ENCODE measurements at regions not wholly inside any gene's neighbourhood (a gene's known extent, or its start where the extent isn't known, plus 50 kb on each side); places are given as distances from the start of the nearest gene placed in this dataset.
"Not testable (repeated sequence)": the region's sequence is repeated elsewhere in the genome, so short reads cannot be mapped to it uniquely, and the experiment has no call there.

GRCh38 chr3:72646263-72646662 is 202.0 kb downstream of the SHQ1 start:
- no peak overlapping the region for H3K9ac ChIP-seq
- H3K36me3 ChIP-seq: no peaks in the 10 kb centered on the region
- no peak for TF ChIP-seq Cebpa-rat (IDR thresholded peaks at IDR 0.05)
- no peaks in the 10 kb centered on the region for H3K9me3 ChIP-seq
- no peak overlapping the region for H3K27ac ChIP-seq
- H3K4me3 ChIP-seq: no peak overlapping the region
- H3K27me3 ChIP-seq: no peaks in the 10 kb centered on the region
- no peak overlapping the region for H3K4me2 ChIP-seq
- H3K4me1 ChIP-seq: peaks cover 6% of the 10 kb centered on the region; the same call in 1 of the 2 replicates
- H4K20me1 ChIP-seq: no peaks in the 10 kb centered on the region

GRCh38 chr3:72643635-72644034 is 204.6 kb downstream of the SHQ1 start:
- not testable (repeated sequence) for H3K4me1 ChIP-seq, H3K9me3 ChIP-seq, H3K4me2 ChIP-seq, H3K9ac ChIP-seq, H3K27ac ChIP-seq, H3K4me3 ChIP-seq, H3K36me3 ChIP-seq, H3K27me3 ChIP-seq, H4K20me1 ChIP-seq

- Histone ChIP-seq H3K4me3 (no peak overlapping the region), H4K20me1 (no peaks in the 10 kb centered on the region), H3K4me2 (no peak overlapping the region), H3K27me3 (no peaks in the 10 kb centered on the region), H3K9ac (no peak overlapping the region), H3K9me3 (no peaks in the 10 kb centered on the region), H3K4me1 (peaks cover 22% of the 10 kb centered on the region), H3K27ac (no peak overlapping the region), H3K36me3 (no peaks in the 10 kb centered on the region)
- TF ChIP-seq Cebpa-rat (IDR thresholded peaks at IDR 0.05): no peak
Observed at GRCh38 chr3:72641684-72642083, 206.6 kb downstream of the SHQ1 start.

- no peak overlapping the region for H3K9ac ChIP-seq
- H3K4me1 ChIP-seq: peaks cover 27% of the 10 kb centered on the region
- no peaks in the 10 kb centered on the region for H4K20me1 ChIP-seq
- no peak overlapping the region for H3K27ac ChIP-seq
- no peak overlapping the region for H3K4me2 ChIP-seq
- no peaks in the 10 kb centered on the region for H3K36me3 ChIP-seq
- no peak overlapping the region for H3K4me3 ChIP-seq
- H3K9me3 ChIP-seq: no peaks in the 10 kb centered on the region
- TF ChIP-seq Cebpa-rat (IDR thresholded peaks at IDR 0.05): no peak
- H3K27me3 ChIP-seq: no peaks in the 10 kb centered on the region
Observed at GRCh38 chr3:72641072-72641471, 207.2 kb downstream of the SHQ1 start.

- Histone ChIP-seq H3K27ac (peak overlapping the region; percentile 16; the same call in 1 of the 2 replicates), H3K9me3 (peaks cover 3% of the 10 kb centered on the region), H3K9ac (no peak overlapping the region), H3K27me3 (0 out of 2 replicates have a peak, but pooled peaks cover 5% of the 10 kb centered on the region), H3K4me3 (no peak overlapping the region), H3K36me3 (no peaks in the 10 kb centered on the region), H4K20me1 (no peaks in the 10 kb centered on the region), H3K4me1 (peaks cover 27% of the 10 kb centered on the region), H3K4me2 (peak overlapping the region; percentile 86)
- TF ChIP-seq Cebpa-rat (IDR thresholded peaks at IDR 0.05): no peak
Observed at GRCh38 chr3:72636969-72637597, 211.2 kb downstream of the SHQ1 start.

GRCh38 chr3:72635551-72635950 is 212.7 kb downstream of the SHQ1 start:
- Histone ChIP-seq H4K20me1 (no peaks in the 10 kb centered on the region), H3K4me3 (no peak overlapping the region), H3K4me1 (peaks cover 41% of the 10 kb centered on the region), H3K9ac (no peak overlapping the region), H3K27me3 (0 out of 2 replicates have a peak, but pooled peaks cover 5% of the 10 kb centered on the region), H3K9me3 (peaks cover 8% of the 10 kb centered on the region), H3K36me3 (no peaks in the 10 kb centered on the region), H3K4me2 (no peak overlapping the region), H3K27ac (no peak overlapping the region)
- TF ChIP-seq Cebpa-rat (IDR thresholded peaks at IDR 0.05): no peak

- no peaks in the 10 kb centered on the region for H4K20me1 ChIP-seq
- H3K27ac ChIP-seq: no peak overlapping the region
- H3K9ac ChIP-seq: no peak overlapping the region
- H3K9me3 ChIP-seq: peaks cover 8% of the 10 kb centered on the region
- H3K4me3 ChIP-seq: no peak overlapping the region
- no peaks in the 10 kb centered on the region for H3K36me3 ChIP-seq
- H3K4me2 ChIP-seq: no peak overlapping the region
- H3K27me3 ChIP-seq: 0 out of 2 replicates have a peak, but pooled peaks cover 5% of the 10 kb centered on the region
- TF ChIP-seq Cebpa-rat (IDR thresholded peaks at IDR 0.05): no peak
- H3K4me1 ChIP-seq: peaks cover 51% of the 10 kb centered on the region
Observed at GRCh38 chr3:72634128-72634527, 214.1 kb downstream of the SHQ1 start.

GRCh38 chr3:72633534-72633933 is 214.7 kb downstream of the SHQ1 start:
- Histone ChIP-seq H3K4me1 (peaks cover 57% of the 10 kb centered on the region), H3K4me3 (no peak overlapping the region), H4K20me1 (no peaks in the 10 kb centered on the region), H3K4me2 (no peak overlapping the region), H3K9me3 (peaks cover 8% of the 10 kb centered on the region), H3K9ac (no peak overlapping the region), H3K27me3 (0 out of 2 replicates have a peak, but pooled peaks cover 5% of the 10 kb centered on the region), H3K36me3 (no peaks in the 10 kb centered on the region), H3K27ac (no peak overlapping the region)
- no peak for TF ChIP-seq Cebpa-rat (IDR thresholded peaks at IDR 0.05)

- H3K27me3 ChIP-seq: 0 out of 2 replicates have a peak, but pooled peaks cover 5% of the 10 kb centered on the region
- H3K9ac ChIP-seq: no peak overlapping the region
- no peaks in the 10 kb centered on the region for H3K36me3 ChIP-seq
- H3K4me1 ChIP-seq: peaks cover 58% of the 10 kb centered on the region
- TF ChIP-seq Cebpa-rat (IDR thresholded peaks at IDR 0.05): no peak
- no peak overlapping the region for H3K27ac ChIP-seq
- H3K4me2 ChIP-seq: no peak overlapping the region
- peaks cover 8% of the 10 kb centered on the region for H3K9me3 ChIP-seq
- no peaks in the 10 kb centered on the region for H4K20me1 ChIP-seq
- H3K4me3 ChIP-seq: no peak overlapping the region
Observed at GRCh38 chr3:72633121-72633520, 215.1 kb downstream of the SHQ1 start.

- Histone ChIP-seq H3K9ac (no peak overlapping the region), H3K27ac (no peak overlapping the region), H3K9me3 (peaks cover 8% of the 10 kb centered on the region), H4K20me1 (no peaks in the 10 kb centered on the region), H3K36me3 (no peaks in the 10 kb centered on the region), H3K4me2 (no peak overlapping the region), H3K4me1 (peaks cover 58% of the 10 kb centered on the region), H3K27me3 (0 out of 2 replicates have a peak, but pooled peaks cover 5% of the 10 kb centered on the region), H3K4me3 (no peak overlapping the region)
- TF ChIP-seq Cebpa-rat (IDR thresholded peaks at IDR 0.05): no peak
Observed at GRCh38 chr3:72632129-72632528, 216.1 kb downstream of the SHQ1 start.

GRCh38 chr3:72630969-72631344 is 217.3 kb downstream of the SHQ1 start:
- H3K27ac ChIP-seq: no peak overlapping the region
- 0 out of 2 replicates have a peak, but pooled peaks cover 5% of the 10 kb centered on the region for H3K27me3 ChIP-seq
- H3K9me3 ChIP-seq: peaks cover 8% of the 10 kb centered on the region
- no peaks in the 10 kb centered on the region for H3K36me3 ChIP-seq
- H3K9ac ChIP-seq: no peak overlapping the region
- peak overlapping the region; percentile 89 for H3K4me2 ChIP-seq
- no peak overlapping the region for H3K4me3 ChIP-seq
- no peaks in the 10 kb centered on the region for H4K20me1 ChIP-seq
- TF ChIP-seq Cebpa-rat (IDR thresholded peaks at IDR 0.05): no peak; the same call in 1 of the 2 replicates
- H3K4me1 ChIP-seq: peaks cover 54% of the 10 kb centered on the region

Measured in BLaER1 (cell line).